GM12878 (cell line): ENCODE measurements at regions not wholly inside any gene's neighbourhood (a gene's known extent, or its start where the extent isn't known, plus 50 kb on each side); places are given as distances from the start of the nearest gene placed in this dataset.

Experiments
- ATAC-seq: fragments of 200-7000 bp; cut with Tn5 transposase; 3 replicates; pipeline ENCODE4 v1.9.1; 2020; ENCODE audit warnings: mild to moderate bottlenecking, moderate library complexity
- BruUV-seq: library from RNA; stranded (reverse); fragments of 400-500 nt; replicated peaks from 2 replicates; lab custom pipeline; 2021; lab: Mats Ljungman, UMichigan
- CTCF ChIA-PET: fragments of 300-600 bp; sonication (Branson Sonifier 250); formaldehyde crosslinking; extraction: SDS; loops from one replicate; lab custom pipeline; 2021; ENCODE audit warnings: inconsistent platforms; lab: Yijun Ruan, JAX
- POLR2A ChIA-PET: fragments of 350-600 bp; formaldehyde crosslinking; extraction: SDS; loops from one replicate; lab custom pipeline; 2021; ENCODE audit warnings: inconsistent platforms; lab: Charles Lee
- RAD21 ChIA-PET: fragments of 300-600 bp; sonication (Branson Sonifier 250); formaldehyde crosslinking; loops from one replicate; lab custom pipeline; 2023; ENCODE audit warnings: antibody characterized with exemption; ENCODE audit not compliant: unreplicated experiment; lab: Charles Lee
- SMC1A ChIA-PET: fragments of 300-600 bp; sonication (Branson Sonifier 250); formaldehyde crosslinking; loops from one replicate; lab custom pipeline; 2023; ENCODE audit not compliant: unreplicated experiment, uncharacterized antibody; lab: Charles Lee
- DNase-seq: peaks from one replicate; pipeline ENCODE4 v3.0.0-alpha.2; 2011; ENCODE audit warnings: low read depth, low spot score
- FAIRE-seq: peaks from 3 replicates; lab custom pipeline; 2011; peaks lifted over from hg19 to GRCh38; lab: Jason Lieb, UNC
- H2AFZ ChIP-seq: 2 replicates; pipeline ENCODE4 v1.6.0; 2011; ENCODE audit warnings: low read depth, low read length, control low read depth; ENCODE audit not compliant: control insufficient read depth
- H3K27ac ChIP-seq: 2 replicates; pipeline ENCODE4 v1.5.1; 2011; ENCODE audit warnings: control low read depth; ENCODE audit not compliant: control insufficient read depth, insufficient read depth
- H3K27me3 ChIP-seq, 2 experiments: replicated peaks in 1 of 2; 2 replicates each; pipeline versions ENCODE4 v1.6.0 to v1.6.1; 2011; ENCODE audit warnings: low read length in 1 of 2; ENCODE audit not compliant: control insufficient read depth in 2 of 2, insufficient read depth in 2 of 2
- H3K36me3 ChIP-seq, 2 experiments: 2 replicates each; pipeline ENCODE4 v1.5.1; 2011; ENCODE audit warnings: low read length in 1 of 2; ENCODE audit not compliant: control insufficient read depth in 2 of 2, insufficient read depth in 2 of 2
- H3K4me1 ChIP-seq: 2 replicates; pipeline ENCODE4 v1.6.1; 2011; ENCODE audit warnings: mild to moderate bottlenecking, low read length, moderate library complexity, mixed read lengths; ENCODE audit not compliant: control insufficient read depth, insufficient read depth
- H3K4me2 ChIP-seq: 2 replicates; pipeline ENCODE4 v1.6.0; 2011; ENCODE audit warnings: control low read depth; ENCODE audit not compliant: control insufficient read depth, insufficient read depth
- H3K4me3 ChIP-seq: fragments of 200-600 bp; sonication (generic); 2 replicates; pipeline ENCODE4 v1.5.1; 2016
- H3K79me2 ChIP-seq: 2 replicates; pipeline ENCODE4 v1.6.0; 2011; ENCODE audit warnings: low read length; ENCODE audit not compliant: control insufficient read depth, insufficient read depth
- H3K9ac ChIP-seq: 2 replicates; pipeline ENCODE4 v1.8.0; 2011; ENCODE audit warnings: low read length, control low read depth, mixed read lengths; ENCODE audit not compliant: control insufficient read depth, insufficient read depth
- H3K9me3 ChIP-seq: replicated peaks from 3 replicates; pipeline ENCODE4 v1.5.1; 2011; ENCODE audit warnings: mild to moderate bottlenecking, low read length; ENCODE audit not compliant: control insufficient read depth, insufficient read depth
- H4K20me1 ChIP-seq: 2 replicates; pipeline ENCODE4 v1.6.0; 2011; ENCODE audit not compliant: control insufficient read depth, insufficient read depth
- ATF2 ChIP-seq: IDR thresholded peaks from 2 replicates; pipeline ENCODE4 v1.6.1; 2012; ENCODE audit warnings: low read length, inconsistent platforms
- BACH1 ChIP-seq: fragments of 450-650 bp; IDR thresholded peaks from 2 replicates; pipeline ENCODE4 v1.6.1; 2017; ENCODE audit warnings: mild to moderate bottlenecking, borderline replicate concordance
- CREB1 ChIP-seq: IDR thresholded peaks from 2 replicates; pipeline ENCODE4 v1.6.1; 2012; ENCODE audit warnings: low read depth, mild to moderate bottlenecking, inconsistent platforms
- GABPA ChIP-seq: IDR thresholded peaks from 2 replicates; pipeline ENCODE4 v1.6.1; 2014; ENCODE audit warnings: antibody characterized with exemption, low read depth, mild to moderate bottlenecking, inconsistent platforms
- HCFC1 ChIP-seq: fragments of 150-350 bp; IDR thresholded peaks from 2 replicates; pipeline ENCODE4 v1.6.1; 2014; ENCODE audit warnings: low read length
- IRF4 ChIP-seq: IDR thresholded peaks from 2 replicates; pipeline ENCODE4 v1.6.1; 2011; ENCODE audit warnings: low read depth, low read length
- JUNB ChIP-seq: IDR thresholded peaks from 2 replicates; pipeline ENCODE4 v1.6.1; 2016; ENCODE audit warnings: antibody characterized with exemption, mild to moderate bottlenecking
- NFYB ChIP-seq: IDR thresholded peaks from 2 replicates; pipeline ENCODE4 v1.6.1; 2011; ENCODE audit warnings: low read depth, mild to moderate bottlenecking, low read length, improper control_type of control experiment, moderate library complexity; ENCODE audit not compliant: insufficient read depth
- PAX8 ChIP-seq: fragments of 450-650 bp; IDR thresholded peaks from 2 replicates; pipeline ENCODE4 v1.6.1; 2017; ENCODE audit warnings: mild to moderate bottlenecking, moderate library complexity
- RFX5 ChIP-seq: IDR thresholded peaks from 2 replicates; pipeline ENCODE4 v1.6.1; 2011; ENCODE audit warnings: low read depth, low read length, improper control_type of control experiment
- TARDBP ChIP-seq: IDR thresholded peaks from 2 replicates; pipeline ENCODE4 v1.6.1; 2016; ENCODE audit warnings: borderline replicate concordance
- ZBTB4 ChIP-seq: fragments of 450-650 bp; formaldehyde crosslinking; IDR thresholded peaks from 2 replicates; pipeline ENCODE4 v1.4.0; 2022; ENCODE audit warnings: mild to moderate bottlenecking, moderate library complexity
- ZNF622 ChIP-seq: fragments of 450-650 bp; IDR thresholded peaks from 2 replicates; pipeline ENCODE4 v1.6.1; 2017; ENCODE audit warnings: mild to moderate bottlenecking, inconsistent platforms
- WGBS: methylation state at CpG from one replicate; pipeline ENCODE4 v1.1.6; 2016; ENCODE audit warnings: low lambda C conversion rate; ENCODE audit not compliant: insufficient replicate concordance, insufficient coverage; ENCODE audit errors: missing lambda C conversion rate; 5-methylcytosine and 5-hydroxymethylcytosine counted together
- in situ Hi-C: fragments of 300-500 bp; cut with MboI; formaldehyde crosslinking; loops from 9 replicates; pipeline ENCODE4 v1.14.3; 2018; ENCODE audit warnings: mixed read lengths
- intact Hi-C: fragments of 100-400 bp; cut with micrococcal nuclease; formaldehyde crosslinking; loops from one replicate; pipeline ENCODE4 v1.14.2; 2022; ENCODE audit not compliant: unreplicated experiment
- TF ChIP-seq, protein P1 (sequence below): fragments of 450-650 bp; IDR thresholded peaks from 2 replicates; pipeline ENCODE4 v1.6.1; 2017; ENCODE audit warnings: borderline replicate concordance
- TF ChIP-seq, protein P2 (sequence below): IDR thresholded peaks from 2 replicates; pipeline ENCODE4 v1.6.1; 2012; ENCODE audit warnings: mild to moderate bottlenecking, low read depth, low read length

DNA sequence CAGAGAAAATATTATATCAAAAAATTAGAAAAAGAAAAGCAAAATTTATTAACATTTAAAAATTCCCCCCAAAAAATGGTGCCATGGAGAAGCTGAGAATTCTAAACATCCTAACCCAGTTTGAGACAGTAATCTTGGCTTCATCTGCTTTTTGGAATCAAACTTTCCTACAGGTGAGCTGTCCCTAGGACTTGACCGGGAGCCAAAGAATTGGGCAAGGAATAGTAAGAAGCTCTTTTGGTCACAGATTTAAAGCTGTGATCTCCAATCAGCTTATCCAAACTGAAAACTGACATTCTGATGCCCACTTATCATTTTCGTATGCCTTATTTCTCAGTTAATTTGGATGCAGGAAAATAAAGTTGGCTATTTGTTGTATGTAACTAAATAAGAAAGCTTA, 457.3 kb upstream of the DMAC1 start:
- Histone ChIP-seq H3K27me3 (no peaks in the 10 kb centered on the region), H3K27ac (no peak overlapping the region), H3K36me3 (no peaks in the 10 kb centered on the region), H3K9ac (no peak overlapping the region), H3K4me1 (no peaks in the 10 kb centered on the region), H3K4me3 (no peak overlapping the region), H4K20me1 (no peaks in the 10 kb centered on the region), H2AFZ (no peak overlapping the region), H3K9me3 (no peaks in the 10 kb centered on the region), H3K4me2 (no peak overlapping the region), H3K79me2 (no peaks in the 10 kb centered on the region)
- ATAC-seq: no peak
- no peak for DNase-seq
- BruUV-seq: no TSS peak
- in situ Hi-C loops (no loop called here), intact Hi-C loops (no loop called here)
- CTCF ChIA-PET: no interaction called here
- FAIRE-seq: no peak
- RAD21 ChIA-PET: no interaction called here
- SMC1A ChIA-PET: no interaction called here
- POLR2A ChIA-PET: no interaction called here
- whole genome bisulfite sequencing: 29% methylated on average over 2 of the region's 2 CpGs
- TF ChIP-seq RFX5 (no peak), ATF2 (no peak), PAX8 (no peak), NFYB (no peak), ZBTB4 (CRISPR knock-in tag) (no peak), BACH1 (no peak), ZNF622 (no peak), HCFC1 (no peak), IRF4 (no peak), JUNB (no peak), CREB1 (no peak), GABPA (no peak), TARDBP (no peak)
- TF ChIP-seq, protein P1, sequence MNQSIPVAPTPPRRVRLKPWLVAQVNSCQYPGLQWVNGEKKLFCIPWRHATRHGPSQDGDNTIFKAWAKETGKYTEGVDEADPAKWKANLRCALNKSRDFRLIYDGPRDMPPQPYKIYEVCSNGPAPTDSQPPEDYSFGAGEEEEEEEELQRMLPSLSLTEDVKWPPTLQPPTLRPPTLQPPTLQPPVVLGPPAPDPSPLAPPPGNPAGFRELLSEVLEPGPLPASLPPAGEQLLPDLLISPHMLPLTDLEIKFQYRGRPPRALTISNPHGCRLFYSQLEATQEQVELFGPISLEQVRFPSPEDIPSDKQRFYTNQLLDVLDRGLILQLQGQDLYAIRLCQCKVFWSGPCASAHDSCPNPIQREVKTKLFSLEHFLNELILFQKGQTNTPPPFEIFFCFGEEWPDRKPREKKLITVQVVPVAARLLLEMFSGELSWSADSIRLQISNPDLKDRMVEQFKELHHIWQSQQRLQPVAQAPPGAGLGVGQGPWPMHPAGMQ: no peak
- TF ChIP-seq, protein P2, sequence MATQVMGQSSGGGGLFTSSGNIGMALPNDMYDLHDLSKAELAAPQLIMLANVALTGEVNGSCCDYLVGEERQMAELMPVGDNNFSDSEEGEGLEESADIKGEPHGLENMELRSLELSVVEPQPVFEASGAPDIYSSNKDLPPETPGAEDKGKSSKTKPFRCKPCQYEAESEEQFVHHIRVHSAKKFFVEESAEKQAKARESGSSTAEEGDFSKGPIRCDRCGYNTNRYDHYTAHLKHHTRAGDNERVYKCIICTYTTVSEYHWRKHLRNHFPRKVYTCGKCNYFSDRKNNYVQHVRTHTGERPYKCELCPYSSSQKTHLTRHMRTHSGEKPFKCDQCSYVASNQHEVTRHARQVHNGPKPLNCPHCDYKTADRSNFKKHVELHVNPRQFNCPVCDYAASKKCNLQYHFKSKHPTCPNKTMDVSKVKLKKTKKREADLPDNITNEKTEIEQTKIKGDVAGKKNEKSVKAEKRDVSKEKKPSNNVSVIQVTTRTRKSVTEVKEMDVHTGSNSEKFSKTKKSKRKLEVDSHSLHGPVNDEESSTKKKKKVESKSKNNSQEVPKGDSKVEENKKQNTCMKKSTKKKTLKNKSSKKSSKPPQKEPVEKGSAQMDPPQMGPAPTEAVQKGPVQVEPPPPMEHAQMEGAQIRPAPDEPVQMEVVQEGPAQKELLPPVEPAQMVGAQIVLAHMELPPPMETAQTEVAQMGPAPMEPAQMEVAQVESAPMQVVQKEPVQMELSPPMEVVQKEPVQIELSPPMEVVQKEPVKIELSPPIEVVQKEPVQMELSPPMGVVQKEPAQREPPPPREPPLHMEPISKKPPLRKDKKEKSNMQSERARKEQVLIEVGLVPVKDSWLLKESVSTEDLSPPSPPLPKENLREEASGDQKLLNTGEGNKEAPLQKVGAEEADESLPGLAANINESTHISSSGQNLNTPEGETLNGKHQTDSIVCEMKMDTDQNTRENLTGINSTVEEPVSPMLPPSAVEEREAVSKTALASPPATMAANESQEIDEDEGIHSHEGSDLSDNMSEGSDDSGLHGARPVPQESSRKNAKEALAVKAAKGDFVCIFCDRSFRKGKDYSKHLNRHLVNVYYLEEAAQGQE: no peak
